HepG2 (cell line): ENCODE measurements at regions not wholly inside any gene's neighbourhood (a gene's known extent, or its start where the extent isn't known, plus 50 kb on each side); places are given as distances from the start of the nearest gene placed in this dataset.

Source experiments
- BCL6 ChIP-seq: IDR thresholded peaks from 2 replicates; pipeline ENCODE4 v1.6.1; 2016; ENCODE audit warnings: missing genetic modification reagents, missing compliant biosample characterization
- E2F1 ChIP-seq: sonication (generic); formaldehyde crosslinking; IDR thresholded peaks from 2 replicates; pipeline ENCODE4 v1.5.0; 2020; ENCODE audit warnings: missing genetic modification reagents
- KDM5A ChIP-seq: fragments of 200-600 bp; sonication (generic); IDR thresholded peaks from 2 replicates; pipeline ENCODE4 v1.7.0; 2018; ENCODE audit warnings: antibody characterized with exemption, mild to moderate bottlenecking, low read length, borderline replicate concordance
- RBM22 ChIP-seq: fragments of 200-400 bp; formaldehyde crosslinking; optimal IDR thresholded peaks from 2 replicates; pipeline ENCODE3; 2017; ENCODE audit warnings: mild to moderate bottlenecking, low read length, moderate library complexity

- no peak for TF ChIP-seq E2F1
- no peak for TF ChIP-seq KDM5A
- no peak for TF ChIP-seq RBM22
- TF ChIP-seq BCL6 (CRISPR knock-in tag) = no peak
Observed at GRCh38 chr14:28584951-28585350, 181.6 kb upstream of the FOXG1 start.
